Fibroblast of skin of left biceps (primary cell): ENCODE measurements at regions not wholly inside any gene's neighbourhood (a gene's known extent, or its start where the extent isn't known, plus 50 kb on each side); places are given as distances from the start of the nearest gene placed in this dataset.

Experiments
- DNase-seq, 2 experiments: peaks; one replicate each; pipeline ENCODE4 v3.0.0-alpha.2; 2013; ENCODE audit warnings: low read depth in 2 of 2

GRCh38 chr14:97644365-97644764 is 847.2 kb downstream of the VRK1 start:
- no peak for DNase-seq

GRCh38 chr14:97649752-97650151 is 852.6 kb downstream of the VRK1 start:
- DNase-seq = no peak

- DNase-seq = no peak
Measured at GRCh38 chr14:97655169-97655948, 858.2 kb downstream of the VRK1 start.

GRCh38 chr14:97657609-97658008 is 860.4 kb downstream of the VRK1 start:
- no peak for DNase-seq

GRCh38 chr14:97687944-97688630 is 890.9 kb downstream of the VRK1 start:
- peak; percentile 45 to 58 for DNase-seq

- no peak for DNase-seq
Measured at GRCh38 chr14:97688631-97689336, 891.6 kb downstream of the VRK1 start.

- no peak for DNase-seq
Measured at GRCh38 chr14:97692084-97692483, 894.9 kb downstream of the VRK1 start.

- DNase-seq = no peak
Measured at GRCh38 chr14:97695456-97695981, 898.3 kb downstream of the VRK1 start.

GRCh38 chr14:97697772-97698171 is 900.6 kb downstream of the VRK1 start:
- DNase-seq = no peak

- DNase-seq = no peak
Measured at GRCh38 chr14:97699026-97699425, 901.8 kb downstream of the VRK1 start.

GRCh38 chr14:97703006-97703760 is 906.0 kb downstream of the VRK1 start:
- no peak for DNase-seq

GRCh38 chr14:97704316-97704885 is 907.2 kb downstream of the VRK1 start:
- no peak for DNase-seq

GRCh38 chr14:97705107-97705506 is 907.9 kb downstream of the VRK1 start:
- no peak for DNase-seq

- no peak for DNase-seq
Measured at GRCh38 chr14:97705976-97706375, 908.8 kb downstream of the VRK1 start.

GRCh38 chr14:97706819-97707218 is 909.6 kb downstream of the VRK1 start:
- DNase-seq = no peak

GRCh38 chr14:97707603-97708002 is 910.4 kb downstream of the VRK1 start:
- DNase-seq = no peak

- DNase-seq = no peak
Measured at GRCh38 chr14:97709552-97709951, 912.4 kb downstream of the VRK1 start.

- no peak for DNase-seq
Measured at GRCh38 chr14:97710726-97711125, 913.5 kb downstream of the VRK1 start.

GRCh38 chr14:97712471-97712870 is 915.3 kb downstream of the VRK1 start:
- DNase-seq = no peak

- no peak for DNase-seq
Measured at GRCh38 chr14:97713023-97713422, 915.8 kb downstream of the VRK1 start.

- no peak for DNase-seq
Measured at GRCh38 chr14:97718886-97719442, 921.8 kb downstream of the VRK1 start.
